ENCODE measurements at regions not wholly inside any gene's neighbourhood (a gene's known extent, or its start where the extent isn't known, plus 50 kb on each side); places are given as distances from the start of the nearest gene placed in this dataset.

DNA sequence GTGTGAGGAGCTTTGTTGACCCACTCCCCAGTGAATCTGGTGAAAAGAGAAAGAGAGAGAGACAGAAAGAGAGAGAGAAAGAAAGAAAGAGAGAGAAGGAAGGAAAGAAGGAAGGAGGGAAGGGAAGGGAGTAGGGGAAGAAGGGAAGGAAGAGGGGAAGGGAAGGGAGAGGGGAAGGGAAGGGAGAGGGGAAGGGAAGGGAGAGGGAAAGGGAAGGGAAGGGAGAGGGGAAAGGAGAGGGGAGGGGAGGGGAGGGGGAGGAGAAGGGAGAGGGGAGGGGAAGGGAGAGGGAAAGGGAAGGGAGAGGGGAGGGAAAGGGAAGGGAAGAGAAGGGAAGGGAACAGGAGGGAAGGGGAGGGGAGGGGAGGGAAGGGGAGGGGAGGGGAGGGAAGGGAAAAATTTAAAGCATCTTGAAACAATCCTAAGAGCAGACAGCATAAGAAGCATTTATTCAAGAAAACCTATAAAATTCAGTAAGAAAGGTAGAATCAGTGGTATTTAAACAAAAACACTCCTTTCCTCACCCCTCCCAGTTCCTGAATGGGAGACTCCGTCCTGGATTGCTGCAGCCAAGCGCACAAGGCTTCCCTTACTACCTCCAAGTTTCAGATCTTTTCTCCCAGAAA is 846.2 kb upstream of the POM121L12 start:
- Histone ChIP-seq H2AFZ (replicated peaks; ENCODE audit: low read length, poor library complexity) (no peak overlapping the region), H3K9ac (ENCODE audit: low read depth, low read length) (no peak overlapping the region), H3K36me3 (ENCODE audit: control insufficient read depth, insufficient read depth, low read length) (no peaks in the 10 kb centered on the region), H2AK9ac (replicated peaks; ENCODE audit: low read depth, low read length, poor library complexity) (no peak overlapping the region), H4K5ac (ENCODE audit: low read depth, low read length) (no peak overlapping the region), H2BK5ac (ENCODE audit: low read depth, low read length, poor library complexity, severe bottlenecking) (no peak overlapping the region), H3K56ac (ENCODE audit: extremely low read depth, insufficient read depth, low read length) (no peak overlapping the region), H2BK20ac (ENCODE audit: low read depth, low read length) (no peak overlapping the region), H3K14ac (replicated peaks; ENCODE audit: low read depth, low read length) (no peak overlapping the region), H3K9me1 (ENCODE audit: insufficient read depth, low read length) (no peaks in the 10 kb centered on the region), H3K4me1 (ENCODE audit: control insufficient read depth, insufficient read depth, low read length) (no peaks in the 10 kb centered on the region), H2BK15ac (ENCODE audit: low read depth, low read length) (no peak overlapping the region), H3K4me3 (ENCODE audit: insufficient read depth, low read depth, low read length) (no peak overlapping the region), H3K27me3 (ENCODE audit: control insufficient read depth, insufficient read depth, low read length) (no peaks in the 10 kb centered on the region), H4K20me1 (ENCODE audit: insufficient read depth, low read length) (no peaks in the 10 kb centered on the region), H3K9me3 (ENCODE audit: control insufficient read depth, insufficient read depth, low read length) (peaks cover 6% of the 10 kb centered on the region), H2BK120ac (ENCODE audit: low read depth, low read length) (no peak overlapping the region), H2AK5ac (ENCODE audit: low read depth, low read length) (no peak overlapping the region), H3K27ac (ENCODE audit: insufficient read depth, low read length) (no peak overlapping the region), H4K91ac (ENCODE audit: insufficient read depth, low read depth, low read length) (no peak overlapping the region), H4K8ac (ENCODE audit: low read depth in 2 of 2, low read length in 2 of 2) (no peak overlapping the region), H3K4ac (ENCODE audit: low read depth, low read length) (no peak overlapping the region), H3K18ac (ENCODE audit: low read depth, low read length) (no peak overlapping the region), H3K23ac (ENCODE audit: low read depth, low read length) (no peak overlapping the region), H3K4me2 (ENCODE audit: low read depth, low read length) (no peak overlapping the region), H3K79me1 (ENCODE audit: low read depth in 1 of 2, low read length in 2 of 2) (no peaks in the 10 kb centered on the region)
- BruUV-seq (replicated peaks) = no TSS peak
- in situ Hi-C loops (cut with MboI; ENCODE audit: low sequenced_read_pairs) (no loop called here), intact Hi-C loops (cut with micrococcal nuclease) (no loop called here), dilution Hi-C loops (cut with HindIII; ENCODE audit: low sequenced_read_pairs, unreplicated experiment) (no loop called here)
- no peak for DNase-seq
- TF ChIP-seq, protein P1, sequence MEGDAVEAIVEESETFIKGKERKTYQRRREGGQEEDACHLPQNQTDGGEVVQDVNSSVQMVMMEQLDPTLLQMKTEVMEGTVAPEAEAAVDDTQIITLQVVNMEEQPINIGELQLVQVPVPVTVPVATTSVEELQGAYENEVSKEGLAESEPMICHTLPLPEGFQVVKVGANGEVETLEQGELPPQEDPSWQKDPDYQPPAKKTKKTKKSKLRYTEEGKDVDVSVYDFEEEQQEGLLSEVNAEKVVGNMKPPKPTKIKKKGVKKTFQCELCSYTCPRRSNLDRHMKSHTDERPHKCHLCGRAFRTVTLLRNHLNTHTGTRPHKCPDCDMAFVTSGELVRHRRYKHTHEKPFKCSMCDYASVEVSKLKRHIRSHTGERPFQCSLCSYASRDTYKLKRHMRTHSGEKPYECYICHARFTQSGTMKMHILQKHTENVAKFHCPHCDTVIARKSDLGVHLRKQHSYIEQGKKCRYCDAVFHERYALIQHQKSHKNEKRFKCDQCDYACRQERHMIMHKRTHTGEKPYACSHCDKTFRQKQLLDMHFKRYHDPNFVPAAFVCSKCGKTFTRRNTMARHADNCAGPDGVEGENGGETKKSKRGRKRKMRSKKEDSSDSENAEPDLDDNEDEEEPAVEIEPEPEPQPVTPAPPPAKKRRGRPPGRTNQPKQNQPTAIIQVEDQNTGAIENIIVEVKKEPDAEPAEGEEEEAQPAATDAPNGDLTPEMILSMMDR (conservative IDR thresholded peaks at IDR 0.05; ENCODE audit: low read depth, low read length) = no peak
- TF ChIP-seq NFE2L2 (IDR thresholded peaks at IDR 0.05; ENCODE audit: low read depth, low read length) (no peak), MAZ (IDR thresholded peaks at IDR 0.05; ENCODE audit: borderline replicate concordance, low read depth, low read length) (no peak), CHD1 (IDR thresholded peaks at IDR 0.05; ENCODE audit: low read depth, low read length) (no peak), FOS (IDR thresholded peaks at IDR 0.05; ENCODE audit: low read depth, low read length) (no peak), MAFK (IDR thresholded peaks at IDR 0.05; ENCODE audit: low read depth, low read length) (no peak), SMC3 (IDR thresholded peaks at IDR 0.05; ENCODE audit: low read depth, low read length) (no peak), CEBPB (IDR thresholded peaks at IDR 0.05; ENCODE audit: low read depth, low read length) (no peak), USF2 (IDR thresholded peaks at IDR 0.05; ENCODE audit: low read depth, low read length) (no peak), RCOR1 (IDR thresholded peaks at IDR 0.05; ENCODE audit: insufficient replicate concordance, low read length) (no peak)
- no CpG with 5 or more reads among the region's 2 CpGs for WGBS, 2 experiments (ENCODE audit: extremely low coverage in 2 of 2, insufficient read length in 1 of 2)
- no peak for ATAC-seq (ENCODE audit: low read depth)
- POLR2A ChIA-PET (ENCODE audit: unreplicated experiment) = no interaction called here
- CTCF ChIA-PET = no interaction called here
